Stimulated activated CD8-positive, alpha-beta memory T cell treated with anti-CD3 and anti-CD28 coated beads, Interleukin-15, amount 100 ng/mL, for 48 hours (primary cell): ENCODE measurements at regions not wholly inside any gene's neighbourhood (a gene's known extent, or its start where the extent isn't known, plus 50 kb on each side); places are given as distances from the start of the nearest gene placed in this dataset.
"Not testable (repeated sequence)": the region's sequence is repeated elsewhere in the genome, so short reads cannot be mapped to it uniquely, and the experiment has no call there.

Experiments used
- DNase-seq, 2 donors: peaks; one replicate each; pipeline ENCODE4 v3.0.0-alpha.2; 2020; ENCODE audit warnings: low read depth in 2 of 2

DNA sequence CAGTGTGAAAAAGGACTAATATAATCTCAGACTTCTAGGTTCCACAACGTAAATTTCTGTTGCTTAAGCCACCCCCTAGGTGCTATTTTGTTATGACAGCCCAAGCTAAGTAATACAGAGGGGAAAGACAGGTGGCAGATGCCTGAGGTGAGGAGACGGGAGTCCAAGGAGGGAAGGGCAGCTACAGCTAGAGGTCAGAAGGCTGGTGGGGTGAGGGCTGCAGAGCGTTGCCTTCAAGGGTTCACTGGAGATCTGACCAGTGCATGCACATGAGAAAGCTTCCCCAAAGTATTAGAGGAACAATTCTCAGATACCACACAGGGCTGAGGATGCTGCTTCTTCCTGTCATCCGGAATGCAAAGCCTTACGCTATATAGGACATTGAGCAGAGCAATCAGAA, 104.7 kb upstream of the IRX4 start:
- no peak for DNase-seq

DNA sequence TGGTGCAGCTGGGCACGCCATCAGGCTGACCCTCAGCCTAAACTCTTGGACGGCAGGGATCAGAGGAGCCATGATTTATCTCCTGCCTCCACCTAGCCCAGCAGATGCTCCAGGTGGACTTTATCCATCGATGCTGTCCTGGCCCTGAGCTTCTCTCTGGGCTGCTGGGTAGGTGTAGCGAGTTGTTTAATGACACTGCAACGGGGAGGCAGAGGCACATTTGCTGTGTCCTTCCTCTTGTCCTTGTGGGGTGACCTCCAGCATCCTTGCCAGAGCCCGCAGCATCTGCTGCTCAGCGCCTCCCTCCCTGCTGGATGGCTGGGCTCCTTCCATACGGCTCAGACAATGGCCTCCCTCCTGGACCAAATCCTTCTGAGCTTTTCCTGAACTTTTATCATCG, 103.1 kb upstream of the IRX4 start:
- DNase-seq, result no peak

DNA sequence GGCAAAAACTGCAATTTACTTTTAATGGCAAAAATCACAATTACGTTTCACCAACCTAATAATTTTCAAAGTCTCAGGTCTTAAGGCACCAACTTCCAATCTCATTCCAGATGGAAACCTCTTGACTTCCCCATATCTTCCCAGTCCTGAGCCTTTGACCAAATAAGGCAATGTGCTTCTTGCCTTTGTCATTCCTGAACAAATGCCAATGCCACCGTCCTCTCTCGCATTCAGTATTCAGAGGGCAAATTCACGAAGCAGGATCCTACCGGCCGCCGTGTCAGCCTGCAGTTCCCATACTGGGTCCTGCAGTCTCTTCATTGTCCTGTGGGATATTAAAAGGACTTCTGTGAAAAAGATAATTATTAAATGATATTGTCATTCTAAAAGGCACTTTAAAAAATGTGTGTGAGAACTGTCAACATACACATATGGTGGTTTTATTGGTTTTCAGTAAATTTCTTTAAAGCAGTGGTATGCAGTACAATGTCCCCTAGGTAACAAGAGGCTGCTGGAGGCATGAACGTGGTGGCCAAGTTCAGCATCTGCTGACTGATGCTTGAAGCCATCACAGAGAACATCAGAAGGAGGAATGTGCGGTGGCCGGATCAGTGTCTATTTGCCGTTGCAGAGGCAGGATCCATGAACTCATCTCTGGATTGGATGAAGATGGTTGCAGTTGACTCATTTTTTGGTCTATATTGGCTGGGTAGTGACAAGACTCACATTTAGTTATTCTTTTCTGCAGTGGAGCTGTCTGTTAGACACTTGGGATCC, 101.4 kb upstream of the IRX4 start:
- no peak for DNase-seq

DNA sequence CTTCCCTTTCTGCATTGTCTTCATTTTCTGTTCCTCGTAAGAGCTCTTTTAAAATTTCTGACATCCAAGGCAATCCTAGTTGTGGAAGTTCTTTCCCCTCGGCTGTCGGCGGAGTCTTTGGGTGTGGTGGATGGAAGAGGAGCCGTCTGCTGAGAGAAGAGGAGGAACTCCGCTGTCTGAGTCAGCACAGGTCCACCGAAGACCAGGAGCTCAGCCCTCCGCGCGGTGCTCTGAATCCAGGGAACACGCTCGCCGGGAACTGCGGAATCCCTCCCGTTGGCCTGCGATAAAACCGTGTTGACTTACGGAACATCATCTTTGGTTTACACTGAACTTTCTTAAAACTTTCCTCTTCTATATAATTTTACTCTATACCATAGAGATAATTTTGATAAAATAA, 100.7 kb upstream of the IRX4 start:
- no peak for DNase-seq

DNA sequence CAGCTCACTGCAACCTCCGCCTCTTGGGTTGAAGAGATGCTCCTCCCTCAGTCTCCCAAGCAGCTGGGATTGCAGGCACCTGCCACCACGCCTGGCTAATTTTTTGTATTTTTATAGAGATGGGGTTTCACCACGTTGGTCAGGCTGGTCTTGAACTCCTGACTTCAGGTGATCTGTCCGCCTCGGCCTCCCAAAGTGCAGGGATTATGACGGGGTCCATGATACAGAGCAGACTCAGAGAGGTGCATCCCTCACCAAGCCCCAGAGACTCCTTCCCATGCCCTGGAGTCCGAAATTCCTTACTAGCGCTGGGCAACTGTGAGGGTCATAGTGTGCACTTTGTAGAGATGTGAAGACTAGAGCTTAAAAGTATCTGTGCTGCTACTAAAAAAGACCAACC, 99.8 kb upstream of the IRX4 start:
- DNase-seq, result not testable (repeated sequence)

DNA sequence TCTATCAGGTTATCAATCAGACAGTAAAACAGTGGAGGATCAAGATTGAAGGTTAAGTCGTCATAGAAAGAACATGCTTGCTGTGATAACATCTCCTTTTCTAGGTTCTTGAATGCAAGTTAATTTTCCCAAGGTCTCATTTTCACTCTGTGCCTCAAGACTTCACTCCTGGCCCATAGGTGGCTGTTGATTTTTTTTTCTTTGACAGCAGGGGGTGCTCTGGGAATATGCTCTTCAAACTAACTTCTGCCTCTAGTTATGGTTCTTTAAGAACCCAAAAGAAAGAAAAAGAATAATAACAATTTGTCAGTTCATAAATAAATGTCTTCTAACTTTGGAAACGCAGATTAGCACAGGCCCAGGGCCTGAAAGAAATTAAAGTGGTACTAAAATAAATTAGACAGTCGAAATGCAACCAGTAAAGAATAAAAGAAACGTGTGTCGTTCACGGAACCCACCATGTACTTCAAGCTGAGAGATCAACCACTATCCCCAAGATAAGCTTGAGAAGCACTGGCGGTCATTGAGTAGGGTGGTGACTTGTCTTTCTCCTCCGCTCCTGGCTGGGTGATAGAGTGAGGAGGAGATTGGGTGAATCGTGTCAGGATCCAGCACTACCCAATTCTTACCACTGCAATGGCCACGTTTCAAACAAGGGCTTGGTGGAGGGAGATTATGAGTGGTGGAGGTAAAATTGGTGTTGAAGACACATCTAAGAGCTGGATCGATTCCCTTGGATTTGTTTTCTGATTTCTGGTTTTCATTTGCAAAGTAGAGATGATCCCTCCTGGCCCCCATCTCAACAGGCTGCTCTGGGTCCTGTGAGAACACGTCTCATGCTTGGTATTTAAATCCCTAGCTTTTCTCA, 93.4 kb upstream of the IRX4 start:
- no peak for DNase-seq

DNA sequence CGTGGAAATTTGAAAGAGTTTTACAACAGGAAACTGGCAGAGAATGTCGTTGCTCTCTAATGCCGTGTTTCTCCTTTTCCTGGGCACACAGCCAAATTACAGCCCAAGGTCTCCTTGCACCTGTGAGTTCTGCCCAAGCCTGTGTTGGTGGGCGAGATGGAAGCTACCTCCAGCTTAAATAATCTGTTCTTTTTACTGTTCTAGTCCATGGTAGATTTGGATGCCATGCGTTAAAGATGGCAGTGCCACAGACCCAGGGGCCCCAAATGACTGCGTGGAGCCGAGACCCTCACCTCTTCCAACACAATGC, 92.6 kb upstream of the IRX4 start:
- DNase-seq, result no peak

DNA sequence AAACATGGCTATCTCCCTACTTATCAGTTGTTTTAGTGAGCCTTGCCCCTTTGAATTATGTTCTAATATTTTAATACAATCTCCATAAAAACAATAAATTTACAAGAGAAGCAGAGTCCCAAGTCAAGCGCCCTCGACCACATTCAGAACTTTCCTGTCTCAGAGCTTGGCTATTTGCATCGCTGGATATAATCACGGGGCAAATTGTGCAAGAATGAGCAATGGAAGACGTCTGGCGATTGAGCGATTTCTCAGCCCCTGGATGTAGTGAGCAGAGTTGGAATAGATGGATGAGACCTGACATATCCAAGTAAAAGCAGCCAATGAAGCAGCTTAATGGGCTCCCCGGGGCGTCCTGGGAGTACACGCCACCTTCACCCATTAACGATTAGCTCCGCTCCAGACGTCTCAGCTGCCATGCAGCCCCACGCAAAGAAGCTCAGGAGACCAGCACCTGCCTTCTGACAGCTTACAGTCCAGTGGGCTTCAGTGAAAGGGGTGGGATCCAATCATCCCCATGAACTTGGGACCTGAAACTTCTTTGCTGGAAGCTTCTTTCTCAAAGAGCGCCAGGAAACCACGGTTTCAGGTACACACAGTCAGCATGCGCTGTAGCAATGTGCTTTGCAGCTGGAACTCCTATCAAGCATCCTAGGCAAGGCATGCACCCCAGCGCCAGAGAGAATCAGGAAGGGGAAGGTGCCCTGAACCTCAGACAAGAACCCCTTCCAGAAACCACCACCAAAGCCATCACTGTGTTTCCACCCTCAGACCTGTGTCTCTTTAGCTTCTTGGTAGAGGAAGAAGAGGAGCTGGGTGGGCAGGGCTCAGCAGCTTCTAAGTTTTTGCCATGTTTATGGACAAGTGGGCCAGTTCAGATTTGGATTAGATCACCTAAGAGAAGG, 92.0 kb upstream of the IRX4 start:
- no peak for DNase-seq

DNA sequence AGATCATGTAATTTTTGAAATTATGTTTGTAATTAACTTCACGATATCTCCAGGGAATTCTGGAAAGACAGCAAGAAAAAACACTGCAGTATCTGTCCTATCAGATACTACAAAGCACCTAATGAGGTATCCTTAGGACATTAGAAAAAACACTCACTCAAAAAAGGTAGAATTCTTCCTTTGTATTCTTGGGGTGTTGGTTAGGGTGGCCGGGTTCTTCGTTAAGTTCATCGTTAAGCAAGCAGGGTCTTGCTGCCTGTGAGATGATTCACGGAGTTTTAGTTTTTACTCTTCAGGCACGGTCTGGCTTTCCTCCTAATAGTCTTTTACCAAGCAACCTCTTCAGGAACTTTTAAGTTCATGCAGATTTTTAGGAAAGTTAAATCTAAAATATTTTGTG, 91.4 kb upstream of the IRX4 start:
- DNase-seq, result no peak

DNA sequence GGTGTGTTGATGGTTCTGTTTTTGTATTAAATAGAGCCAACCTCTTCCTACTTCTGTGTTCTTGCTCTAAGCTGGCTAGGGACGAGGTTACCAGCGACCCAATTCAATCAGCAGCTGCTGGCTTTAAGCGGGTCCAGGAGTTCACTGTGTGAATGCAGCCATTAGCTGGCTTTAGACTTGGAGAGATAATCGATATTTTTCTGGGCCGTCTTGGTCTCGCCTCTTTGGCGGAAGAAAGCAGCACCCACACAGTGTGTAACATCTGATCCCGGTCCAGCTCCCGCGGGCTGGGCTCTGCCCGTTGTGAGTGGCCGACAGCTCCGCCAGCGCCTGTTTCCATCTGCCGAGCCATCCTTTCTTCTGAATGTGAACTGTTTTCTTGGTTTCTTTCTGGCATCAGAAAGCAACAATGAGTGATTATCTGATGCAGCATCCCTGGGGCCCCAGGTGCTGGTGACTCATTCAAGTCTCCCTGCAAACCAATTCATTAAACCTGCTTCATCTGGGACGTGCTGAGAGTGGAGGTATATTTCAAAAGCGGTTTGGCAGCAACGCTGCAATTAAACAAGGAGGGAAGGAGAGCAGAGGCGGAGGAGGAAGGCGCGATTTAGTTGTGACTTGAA, 90.8 kb upstream of the IRX4 start:
- DNase-seq, result no peak

DNA sequence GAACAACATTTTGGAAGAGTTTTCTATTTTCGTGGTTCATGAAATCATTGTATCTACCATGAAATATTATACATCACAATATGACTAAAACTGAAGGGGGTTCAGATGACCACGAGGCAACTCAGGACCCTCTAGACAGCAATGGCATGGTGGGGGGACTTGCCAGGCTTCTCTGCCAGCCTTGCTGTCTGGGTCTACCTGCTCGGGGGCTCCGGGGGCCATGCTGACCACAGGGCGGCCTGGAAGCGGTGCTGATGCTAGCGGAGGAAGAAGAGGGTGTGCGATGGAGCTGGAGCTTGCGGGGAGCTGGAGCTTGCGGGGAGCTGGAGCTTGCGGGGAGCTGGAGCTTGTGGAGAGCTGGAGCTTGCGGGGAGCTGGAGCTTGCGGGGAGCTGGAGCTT, 89.2 kb upstream of the IRX4 start:
- no peak for DNase-seq

DNA sequence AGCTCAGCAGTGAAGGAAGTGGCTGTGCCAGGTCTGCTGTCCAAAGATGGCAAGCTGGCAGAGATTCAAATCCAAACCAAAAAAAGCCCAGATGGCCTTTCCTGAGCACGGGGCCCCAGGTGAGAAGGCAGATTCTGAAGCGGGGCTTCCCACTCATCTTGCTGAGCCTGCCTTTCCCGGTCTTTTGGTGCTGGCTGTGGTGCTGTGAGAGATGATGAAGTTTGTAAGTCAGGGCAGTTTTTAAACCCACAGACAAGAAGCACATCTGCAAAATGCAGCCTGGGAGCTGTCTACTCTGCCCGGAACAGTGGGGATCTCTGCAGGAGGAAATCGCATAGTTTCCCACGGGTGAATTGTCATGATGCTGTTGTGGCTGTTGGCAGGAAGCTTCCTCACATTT, 85.0 kb upstream of the IRX4 start:
- no peak for DNase-seq

DNA sequence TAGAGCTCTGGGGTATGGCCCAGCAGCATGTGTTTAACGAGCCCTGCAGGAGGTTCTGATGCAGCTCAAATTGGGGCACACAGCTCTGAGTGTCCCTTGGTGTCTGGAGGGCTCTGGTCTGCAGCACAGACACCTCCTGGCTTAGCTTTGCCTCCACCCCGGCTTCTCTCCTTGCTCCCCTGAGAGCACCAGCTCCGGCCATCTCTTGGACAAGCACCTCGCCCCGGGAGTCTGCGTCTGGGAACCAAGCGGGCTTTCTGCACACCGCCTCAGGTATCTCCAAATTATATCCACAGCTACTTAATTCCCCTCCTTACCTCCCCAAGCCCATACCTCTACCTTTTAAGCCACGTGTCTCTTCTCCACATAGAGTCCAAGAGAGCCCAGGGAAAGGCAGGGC, 83.7 kb upstream of the IRX4 start:
- DNase-seq, result no peak

DNA sequence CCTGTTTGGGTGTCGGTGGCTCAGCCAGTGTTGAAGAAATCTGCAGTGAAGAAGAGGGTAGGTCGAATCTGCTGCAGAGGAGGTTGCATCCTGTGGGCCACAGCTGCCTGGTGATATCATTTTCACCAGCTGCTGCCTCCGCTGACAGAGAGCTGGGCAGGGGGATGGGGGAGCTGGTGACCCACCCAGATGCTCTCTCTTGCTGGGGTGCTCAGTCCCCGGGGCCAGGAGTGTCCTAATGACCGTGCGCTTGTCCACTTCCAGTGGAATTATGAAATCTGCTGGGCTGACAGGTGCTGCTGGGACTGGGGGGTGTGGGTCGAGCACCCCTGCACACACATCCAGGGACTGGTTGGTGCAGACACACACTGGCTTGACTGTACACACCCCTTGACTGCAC, 83.2 kb upstream of the IRX4 start:
- DNase-seq, result no peak

DNA sequence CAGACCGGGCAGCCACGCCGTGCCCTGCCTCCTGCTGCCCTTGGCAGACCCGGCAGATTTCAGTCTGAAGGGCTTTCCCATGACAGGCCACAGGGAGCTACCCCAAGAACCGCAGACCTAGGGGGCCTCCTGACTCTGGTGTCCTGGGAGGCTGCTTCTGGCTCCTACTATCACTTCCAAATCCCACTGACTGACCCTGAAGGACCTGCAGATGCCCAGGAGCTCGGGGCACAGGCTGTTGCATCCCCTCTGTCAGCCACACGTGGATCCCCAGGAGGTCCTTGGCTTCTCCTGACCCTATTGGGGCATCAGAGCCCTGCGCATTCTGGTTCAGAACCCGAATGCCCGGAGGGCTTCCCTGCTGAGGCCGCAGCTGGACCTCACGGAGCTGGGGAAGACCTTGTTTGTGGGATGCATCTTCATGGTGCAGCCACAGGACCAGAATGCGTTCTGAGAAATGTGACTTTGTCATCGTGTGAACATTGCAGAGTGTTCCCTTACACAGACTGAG, 81.3 kb upstream of the IRX4 start:
- DNase-seq, result no peak

DNA sequence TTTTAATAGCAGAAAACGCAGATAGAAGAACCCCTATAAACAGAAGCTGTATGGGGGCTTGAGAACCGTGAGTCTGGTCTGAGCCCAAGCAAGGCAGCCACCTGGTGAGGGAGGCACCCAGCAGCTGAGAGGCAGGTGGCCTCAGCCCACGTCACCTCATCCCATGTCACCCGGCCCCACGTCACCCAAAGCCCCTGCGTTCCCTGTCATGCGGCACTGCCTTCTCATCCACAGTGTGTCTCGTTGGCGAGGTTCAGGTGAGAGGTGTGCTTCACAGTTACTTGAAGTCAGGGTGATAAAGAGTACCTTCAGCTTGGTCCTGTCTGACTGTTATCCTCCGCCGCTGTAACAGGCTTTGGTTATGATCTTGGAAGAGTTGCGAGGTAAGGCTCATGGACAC, 80.6 kb upstream of the IRX4 start:
- no peak for DNase-seq

DNA sequence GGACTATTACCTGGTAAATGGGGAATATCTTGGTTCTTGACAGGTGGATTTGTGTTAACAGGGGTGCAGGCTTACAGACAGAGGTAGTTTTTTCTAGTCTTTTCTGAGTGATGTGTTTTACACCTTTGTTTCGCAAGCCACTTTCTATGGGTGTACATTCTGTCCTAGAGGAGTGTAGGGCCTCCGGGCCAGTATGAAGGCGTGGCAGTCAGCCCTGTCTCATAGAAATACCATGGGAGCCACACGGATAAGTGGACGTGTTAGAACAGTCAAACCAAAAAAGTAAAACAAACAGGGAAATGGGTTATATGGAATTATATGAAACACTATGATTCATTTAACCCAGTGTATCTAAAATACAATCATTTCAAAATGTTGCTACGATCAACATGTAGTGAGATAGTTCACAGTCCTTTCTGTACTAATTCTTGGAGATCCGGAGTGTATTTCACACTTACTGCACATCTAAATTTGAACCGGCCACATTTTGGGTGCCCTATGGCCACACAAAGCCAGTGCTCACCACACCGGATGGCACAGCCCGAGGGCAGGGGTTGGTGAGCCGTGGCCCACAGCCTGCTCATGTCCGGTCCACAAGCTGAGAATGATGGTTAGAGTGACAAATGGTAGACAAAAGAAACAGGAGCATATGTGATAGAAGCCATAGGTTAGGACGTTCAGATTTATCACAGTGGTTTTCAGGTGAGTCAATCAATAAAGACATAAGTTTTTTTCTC, 80.1 kb upstream of the IRX4 start:
- no peak for DNase-seq

DNA sequence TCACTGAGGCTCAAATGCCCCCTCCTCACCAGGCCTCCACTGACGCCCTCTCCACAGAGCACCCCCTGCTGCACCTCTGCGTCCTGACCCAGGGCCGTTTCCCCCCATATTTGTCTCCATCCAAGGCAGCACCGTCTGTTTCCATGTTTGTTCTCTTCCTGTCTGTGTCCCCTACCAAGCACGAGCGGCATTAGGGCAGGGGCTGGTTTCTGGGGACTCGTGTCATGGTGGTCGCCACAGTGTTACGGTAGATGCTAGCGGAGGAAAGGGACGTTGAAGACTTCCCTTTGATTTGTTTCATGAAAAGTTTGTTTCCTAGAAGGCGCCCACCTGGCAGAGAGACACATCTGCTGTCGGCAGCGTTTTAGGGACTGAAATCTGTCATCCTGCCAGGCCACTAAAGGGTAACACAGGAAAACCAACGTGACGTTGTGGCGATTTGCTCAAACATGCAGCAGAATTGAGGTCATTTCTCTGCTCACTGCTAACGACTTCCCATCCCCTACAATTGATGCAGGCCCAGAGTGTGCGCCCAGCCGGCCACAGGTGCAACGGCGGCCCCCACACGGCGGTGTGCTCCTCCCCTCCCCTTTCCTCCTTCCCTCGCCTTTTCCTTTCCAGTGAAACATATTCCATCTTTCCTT, 79.3 kb upstream of the IRX4 start:
- DNase-seq, result no peak

DNA sequence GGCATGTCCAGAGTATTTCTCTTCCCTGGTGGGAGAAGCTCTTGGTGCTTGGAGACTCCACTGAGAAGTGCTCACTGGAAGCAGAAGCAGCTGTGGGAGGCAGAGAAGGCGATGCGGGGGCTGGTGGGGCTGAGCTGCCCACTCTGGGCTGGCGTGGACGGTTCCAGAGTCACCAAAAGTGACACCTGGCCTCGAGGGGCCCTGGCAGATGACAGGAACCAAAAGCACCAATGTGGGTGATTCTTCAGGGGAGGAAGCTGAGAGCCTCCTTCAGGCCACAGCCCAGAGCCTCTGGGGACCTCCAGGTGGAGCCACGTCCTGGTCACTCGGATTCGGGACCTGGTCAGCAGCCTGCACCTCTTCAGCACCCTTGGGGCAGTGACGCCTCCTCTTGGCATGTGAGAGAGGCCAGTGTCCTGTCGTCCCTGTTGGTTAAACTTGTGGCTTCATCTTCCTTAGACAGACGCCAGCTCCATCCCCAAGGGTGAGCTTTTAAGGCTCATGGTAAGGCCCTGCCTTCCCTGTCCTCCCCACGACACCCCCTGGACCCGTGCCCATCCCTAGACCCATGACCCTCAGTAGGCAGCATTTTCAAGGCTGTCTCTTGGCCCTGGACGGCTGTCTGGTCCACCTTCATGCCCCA, 78.7 kb upstream of the IRX4 start:
- DNase-seq, result no peak
